Ishikawa (cell line): ENCODE measurements at regions not wholly inside any gene's neighbourhood (a gene's known extent, or its start where the extent isn't known, plus 50 kb on each side); places are given as distances from the start of the nearest gene placed in this dataset.

Experiments used
- CEBPB ChIP-seq: IDR thresholded peaks from 2 replicates; pipeline ENCODE4 v1.6.1; 2012
- CREB1 ChIP-seq: IDR thresholded peaks from 2 replicates; pipeline ENCODE4 v1.6.1; 2012; ENCODE audit warnings: low read depth
- EGR1 ChIP-seq: IDR thresholded peaks from 2 replicates; pipeline ENCODE4 v1.6.1; 2012
- EP300 ChIP-seq: IDR thresholded peaks from 2 replicates; pipeline ENCODE4 v1.6.1; 2012; ENCODE audit warnings: borderline replicate concordance
- FOXM1 ChIP-seq: IDR thresholded peaks from 2 replicates; pipeline ENCODE4 v1.6.1; 2012; ENCODE audit warnings: low read depth, borderline replicate concordance
- MAX ChIP-seq: IDR thresholded peaks from 2 replicates; pipeline ENCODE4 v1.6.1; 2012
- NFIC ChIP-seq: IDR thresholded peaks from 2 replicates; pipeline ENCODE4 v1.6.1; 2012
- RAD21 ChIP-seq: IDR thresholded peaks from 2 replicates; pipeline ENCODE4 v1.6.1; 2012; ENCODE audit warnings: low read depth
- REST ChIP-seq: IDR thresholded peaks from 2 replicates; pipeline ENCODE4 v1.6.1; 2012; ENCODE audit warnings: low read depth, mild to moderate bottlenecking
- TAF1 ChIP-seq: IDR thresholded peaks from 2 replicates; pipeline ENCODE4 v1.6.1; 2012; ENCODE audit warnings: low read depth, mild to moderate bottlenecking
- TCF12 ChIP-seq: IDR thresholded peaks from 2 replicates; pipeline ENCODE4 v1.6.1; 2012; ENCODE audit warnings: low read depth
- TEAD4 ChIP-seq: IDR thresholded peaks from 2 replicates; pipeline ENCODE4 v1.6.1; 2012
- USF1 ChIP-seq: IDR thresholded peaks from 2 replicates; pipeline ENCODE4 v1.6.1; 2012
- YY1 ChIP-seq: IDR thresholded peaks from 2 replicates; pipeline ENCODE4 v1.6.1; 2012; ENCODE audit warnings: low read depth
- ZBTB7A ChIP-seq: IDR thresholded peaks from 2 replicates; pipeline ENCODE4 v1.6.1; 2012; ENCODE audit warnings: low read depth

- TF ChIP-seq MAX, result no peak
- no peak for TF ChIP-seq ZBTB7A
- TF ChIP-seq TEAD4, result no peak
- TF ChIP-seq TCF12, result no peak
- no peak for TF ChIP-seq RAD21
- TF ChIP-seq EGR1, result no peak
- TF ChIP-seq FOXM1, result no peak
- TF ChIP-seq NFIC, result no peak
- TF ChIP-seq EP300, result no peak
- no peak for TF ChIP-seq USF1
- TF ChIP-seq CREB1, result no peak
- no peak for TF ChIP-seq REST
- TF ChIP-seq TAF1, result no peak
- TF ChIP-seq CEBPB, result no peak
- TF ChIP-seq YY1, result no peak
Observed at GRCh38 chr1:37404711-37405110, 69.7 kb upstream of the ZC3H12A start.

- TF ChIP-seq CEBPB, result no peak
- no peak for TF ChIP-seq NFIC
- TF ChIP-seq RAD21, result no peak
- no peak for TF ChIP-seq USF1
- TF ChIP-seq YY1, result no peak
- TF ChIP-seq ZBTB7A, result no peak
Observed at GRCh38 chr1:37410105-37410504, 64.3 kb upstream of the ZC3H12A start.

- peak; percentile 96 for TF ChIP-seq REST
- TF ChIP-seq USF1, result no peak
Observed at GRCh38 chr1:37410815-37411214, 63.6 kb upstream of the ZC3H12A start.

GRCh38 chr1:37415611-37416244 lies 58.7 kb upstream of the ZC3H12A start:
- TF ChIP-seq CREB1, result no peak
- TF ChIP-seq EP300, result no peak
- no peak for TF ChIP-seq MAX
- no peak for TF ChIP-seq NFIC
- TF ChIP-seq TAF1, result no peak
- TF ChIP-seq ZBTB7A, result no peak
- TF ChIP-seq CEBPB, result no peak
- TF ChIP-seq USF1, result no peak
- no peak for TF ChIP-seq FOXM1
- no peak for TF ChIP-seq YY1
- TF ChIP-seq RAD21, result no peak
- TF ChIP-seq TEAD4, result no peak
- TF ChIP-seq EGR1, result no peak
- TF ChIP-seq REST, result no peak
- no peak for TF ChIP-seq TCF12
